ENCODE measurements at regions not wholly inside any gene's neighbourhood (a gene's known extent, or its start where the extent isn't known, plus 50 kb on each side); places are given as distances from the start of the nearest gene placed in this dataset.

DNA sequence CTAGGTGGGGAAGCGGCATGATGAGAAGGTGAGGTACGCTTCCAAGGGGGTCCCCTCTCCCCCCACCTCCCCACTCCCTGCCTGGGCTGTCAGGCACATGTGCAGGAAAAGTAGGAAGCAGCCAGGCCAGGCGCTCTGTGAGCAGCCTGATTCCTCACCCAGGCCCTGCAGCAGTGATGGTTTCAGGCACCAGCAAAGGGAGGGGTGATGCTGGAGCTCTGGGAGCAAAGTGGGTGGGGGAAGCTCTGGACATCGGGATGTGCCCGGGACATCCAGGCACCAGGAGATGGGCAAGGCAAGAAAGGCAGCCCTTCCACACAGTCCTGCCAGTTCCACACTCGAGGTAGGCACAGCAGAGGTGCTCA lies 106.1 kb downstream of the CRYAA start:
- no peak for DNase-seq (ENCODE audit: low read depth, low spot score)

DNA sequence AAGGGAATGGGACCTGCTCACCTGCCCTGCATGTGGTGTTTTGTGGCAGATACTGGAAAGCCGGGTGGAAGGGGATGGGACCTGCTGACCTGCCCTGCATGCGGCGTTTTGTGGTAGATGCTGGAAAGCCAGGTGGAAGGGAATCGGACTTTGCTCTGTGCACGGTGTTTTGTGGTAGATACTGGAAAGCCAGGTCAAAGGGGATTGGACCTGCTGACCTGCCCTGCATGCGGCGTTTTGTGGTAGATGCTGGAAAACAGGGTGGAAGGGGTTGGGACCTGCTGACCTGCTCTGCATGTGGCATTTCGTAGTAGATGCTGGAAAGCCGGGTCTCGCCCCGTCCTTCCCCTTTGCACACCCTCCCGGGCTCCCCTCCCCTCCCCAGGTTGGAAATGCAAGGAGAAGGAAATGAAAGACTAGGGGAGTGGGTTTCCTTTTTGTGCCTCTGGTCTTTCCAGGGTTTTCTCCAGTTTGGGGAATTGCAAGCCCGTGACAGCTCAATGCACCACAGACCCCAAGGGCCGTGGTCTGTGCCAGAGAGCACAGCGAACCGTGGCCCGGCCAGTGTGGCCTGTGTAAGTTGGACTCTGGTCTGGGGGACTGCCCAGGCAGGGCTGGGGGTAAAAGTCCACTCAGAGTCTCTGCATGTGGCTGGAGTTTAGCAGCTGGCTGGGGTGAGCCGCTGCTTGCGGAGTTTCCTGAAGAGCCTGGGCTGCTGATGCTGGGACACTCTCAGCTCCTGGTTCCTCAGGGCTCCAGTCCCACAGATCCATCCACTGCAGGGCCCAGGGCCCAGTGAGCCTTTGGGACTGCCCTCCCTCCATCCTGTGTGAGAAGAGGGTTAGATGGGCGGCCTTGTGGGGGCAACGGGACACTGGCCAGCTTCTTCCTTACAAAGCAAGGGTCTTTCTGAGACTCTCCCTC lies 105.5 kb downstream of the CRYAA start:
- DNase-seq (ENCODE audit: low read depth, low spot score) = no peak

DNA sequence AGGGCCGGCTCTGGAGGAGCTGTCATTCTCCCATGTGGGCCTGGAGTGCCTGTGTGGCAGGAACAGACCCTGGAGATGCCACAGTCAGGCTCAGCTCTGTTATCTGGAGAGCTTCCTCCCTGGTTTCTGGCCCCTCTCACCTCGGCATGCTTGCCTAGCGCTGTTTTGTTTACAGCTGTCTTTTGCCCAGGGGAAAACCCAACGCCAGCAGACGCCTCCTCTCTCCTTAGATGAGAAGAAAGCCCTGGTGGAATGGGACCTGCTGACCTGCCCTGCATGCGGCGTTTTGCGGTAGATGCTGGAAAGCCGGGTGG lies 104.9 kb downstream of the CRYAA start:
- DNase-seq (ENCODE audit: low read depth, low spot score) = no peak

DNA sequence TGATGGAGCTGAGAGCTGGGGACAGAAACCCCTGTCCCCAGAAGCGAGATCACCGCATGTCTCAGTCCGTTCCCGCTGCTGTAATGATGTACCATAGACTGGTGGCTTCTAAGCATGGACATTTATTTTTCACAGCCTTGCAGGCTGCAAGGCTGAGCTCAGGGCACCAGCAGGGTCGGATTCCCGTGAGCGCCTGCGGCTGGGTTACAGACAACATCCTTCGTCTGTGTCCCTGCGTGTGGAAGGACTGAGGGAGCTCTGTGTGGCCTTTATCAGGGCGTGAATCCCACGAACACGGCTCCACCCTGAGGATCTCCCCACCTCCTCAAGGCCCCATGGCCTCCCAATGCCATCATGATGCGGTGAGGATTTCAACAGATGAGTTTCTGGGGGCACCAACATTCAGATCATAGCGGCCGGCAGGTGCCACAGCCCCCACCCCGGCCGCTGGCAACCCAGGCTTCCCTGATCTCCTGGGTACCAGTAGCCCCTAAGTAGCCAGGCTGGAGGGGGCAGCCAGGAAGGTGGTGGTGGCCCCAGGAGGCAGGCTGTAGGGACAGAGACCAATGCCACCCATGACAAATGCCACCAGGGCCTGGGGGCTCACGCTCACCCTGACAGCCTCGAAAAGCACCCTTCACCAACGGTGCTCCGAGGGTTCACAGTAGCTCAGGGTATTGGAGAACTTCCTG lies 104.4 kb downstream of the CRYAA start:
- no peak for DNase-seq (ENCODE audit: low read depth, low spot score)

DNA sequence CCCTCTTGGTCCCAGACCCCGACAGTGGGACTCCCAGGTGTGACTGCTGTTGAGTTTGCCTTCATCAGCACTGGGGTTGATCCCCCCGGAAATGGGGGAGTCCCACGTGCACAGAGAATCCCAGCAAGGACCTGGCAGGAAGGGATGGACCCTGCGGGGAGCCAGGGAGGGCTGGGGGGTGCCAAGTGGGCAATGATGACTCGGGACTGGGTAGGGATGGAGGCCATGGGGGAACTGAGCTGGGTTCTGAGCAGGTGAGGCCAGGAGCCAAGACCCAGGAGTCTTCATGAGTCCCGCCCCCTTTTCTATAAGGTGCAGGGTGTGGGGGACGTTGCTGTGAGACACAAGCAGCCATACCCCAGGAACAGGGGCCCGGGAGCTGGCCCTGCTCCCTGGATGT lies 103.8 kb downstream of the CRYAA start:
- DNase-seq (ENCODE audit: low read depth, low spot score) = no peak

DNA sequence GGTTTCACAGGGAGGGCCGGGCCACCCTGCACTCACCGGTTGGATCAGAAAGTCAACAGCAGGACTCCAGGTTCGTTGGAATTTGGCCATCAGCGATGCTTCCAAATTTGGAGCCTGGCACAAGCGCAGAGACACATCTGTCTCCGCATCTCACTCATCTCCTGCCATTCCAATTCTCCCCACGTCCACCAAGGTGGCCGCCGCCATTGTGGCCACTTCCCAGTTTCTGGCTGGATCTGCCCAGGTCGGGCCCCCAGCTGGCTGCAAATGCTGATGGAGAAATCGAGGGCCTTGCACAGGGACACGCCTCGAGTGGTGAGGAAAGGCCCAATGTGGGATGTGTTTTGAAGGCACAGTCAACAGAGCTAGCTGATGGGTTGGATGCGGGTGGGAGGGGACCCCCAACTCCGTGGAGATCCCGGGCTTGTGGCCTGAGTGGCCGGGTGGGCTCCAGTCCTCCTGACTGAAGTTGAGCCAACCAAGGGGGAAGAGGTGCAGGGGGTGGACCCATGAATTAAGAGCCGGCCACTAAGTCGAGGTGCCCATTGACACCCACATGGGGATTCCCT lies 102.7 kb downstream of the CRYAA start:
- DNase-seq (ENCODE audit: low read depth, low spot score) = no peak

DNA sequence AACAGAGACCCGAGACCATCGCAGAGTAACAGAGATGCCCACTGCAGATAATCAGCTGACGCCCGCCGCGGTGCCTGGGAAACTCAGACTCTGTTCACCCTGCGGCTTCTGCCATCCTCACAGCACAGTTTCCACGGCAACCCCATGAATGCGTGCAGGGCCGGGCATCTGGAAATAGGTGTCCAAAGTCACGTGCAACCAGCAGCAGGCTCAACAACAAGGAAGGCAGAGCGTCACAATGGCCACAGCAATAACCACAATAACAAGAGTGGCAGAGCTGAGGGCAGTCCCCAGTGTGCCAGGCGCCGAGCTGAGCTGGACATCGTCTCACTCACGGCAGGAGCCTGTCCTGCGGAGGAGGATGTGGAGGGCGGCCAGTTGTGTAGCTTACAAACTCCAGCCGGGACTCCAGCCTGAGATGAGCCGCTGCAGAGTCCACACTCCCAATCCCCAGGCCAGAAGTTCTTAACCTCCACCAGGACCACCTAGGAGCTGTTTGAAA lies 102.0 kb downstream of the CRYAA start:
- DNase-seq (ENCODE audit: low read depth, low spot score) = no peak

DNA sequence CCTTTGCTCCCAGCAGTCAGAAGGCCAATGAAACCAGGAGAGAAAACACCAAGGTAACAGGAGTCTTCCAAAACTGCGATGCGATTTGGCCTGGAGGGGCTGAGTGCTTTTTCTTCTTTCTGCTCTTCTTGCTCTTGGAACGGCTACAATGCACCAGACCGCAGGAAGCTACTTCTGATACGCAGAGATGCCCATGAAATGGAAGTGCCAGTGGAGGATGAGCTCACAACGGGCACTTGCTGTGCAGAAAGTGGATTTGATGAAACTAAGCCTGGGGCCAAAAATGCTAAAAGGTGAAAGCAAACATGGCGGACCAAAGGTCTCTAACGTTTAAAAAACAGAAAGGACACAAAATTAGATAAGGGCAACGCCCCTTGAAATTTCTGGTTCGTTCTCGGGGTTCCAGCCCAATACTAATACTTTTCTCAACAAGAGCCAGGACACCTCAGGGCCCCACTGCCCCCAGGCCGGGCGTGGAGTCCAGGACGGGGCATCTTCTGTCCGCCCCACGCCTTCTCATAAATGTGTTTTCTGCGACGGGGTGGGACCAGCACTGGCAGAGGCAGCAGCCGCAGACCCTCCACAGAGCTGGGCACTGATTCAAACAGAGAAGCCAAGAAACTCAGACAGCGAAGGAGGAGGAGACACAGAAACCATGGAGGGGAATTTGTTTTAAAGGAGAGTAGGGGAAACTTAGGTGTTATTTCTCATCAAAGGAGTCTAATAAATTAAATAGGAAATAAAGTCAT lies 101.3 kb downstream of the CRYAA start:
- no peak for DNase-seq (ENCODE audit: low read depth, low spot score)

DNA sequence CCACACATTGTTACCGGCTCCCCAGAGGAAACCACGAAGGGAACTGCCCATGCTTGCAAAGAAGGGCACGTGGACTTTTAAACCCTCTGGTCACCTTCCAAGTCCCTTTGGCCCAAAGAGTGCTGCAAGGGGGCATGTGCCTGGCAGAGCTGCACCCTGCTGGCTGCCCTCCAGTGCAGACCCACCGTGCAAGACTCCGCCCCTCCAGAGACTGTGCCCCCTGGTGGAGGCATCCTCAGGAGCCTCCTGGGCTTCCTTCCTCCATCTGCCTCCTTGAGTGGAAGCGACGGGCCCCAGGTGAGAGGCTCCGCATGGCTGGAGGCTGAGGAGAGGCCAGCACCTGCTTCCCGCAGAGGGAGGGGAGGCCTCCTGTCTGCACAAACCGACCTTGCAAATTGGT lies 100.6 kb downstream of the CRYAA start:
- DNase-seq (ENCODE audit: low read depth, low spot score) = no peak

DNA sequence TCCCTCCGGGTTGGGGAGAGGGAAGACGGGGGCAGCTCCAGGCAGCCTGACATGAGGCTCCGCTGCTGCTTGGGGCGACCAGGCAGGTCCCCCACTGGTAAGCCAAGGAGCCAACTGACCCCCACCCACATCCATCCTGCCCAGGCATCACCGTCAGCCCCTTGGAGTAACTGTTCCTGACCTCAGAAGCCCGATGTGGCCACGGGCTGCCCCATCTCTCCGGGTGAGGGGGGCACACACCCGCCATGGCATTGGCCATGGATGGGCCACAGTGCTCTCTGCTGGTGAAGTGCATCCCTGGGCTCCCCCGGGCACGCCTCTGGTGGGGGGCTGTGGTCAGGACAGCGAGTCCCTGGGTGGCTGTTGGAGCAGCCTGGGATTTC lies 100.0 kb downstream of the CRYAA start:
- no peak for DNase-seq (ENCODE audit: low read depth, low spot score)

DNA sequence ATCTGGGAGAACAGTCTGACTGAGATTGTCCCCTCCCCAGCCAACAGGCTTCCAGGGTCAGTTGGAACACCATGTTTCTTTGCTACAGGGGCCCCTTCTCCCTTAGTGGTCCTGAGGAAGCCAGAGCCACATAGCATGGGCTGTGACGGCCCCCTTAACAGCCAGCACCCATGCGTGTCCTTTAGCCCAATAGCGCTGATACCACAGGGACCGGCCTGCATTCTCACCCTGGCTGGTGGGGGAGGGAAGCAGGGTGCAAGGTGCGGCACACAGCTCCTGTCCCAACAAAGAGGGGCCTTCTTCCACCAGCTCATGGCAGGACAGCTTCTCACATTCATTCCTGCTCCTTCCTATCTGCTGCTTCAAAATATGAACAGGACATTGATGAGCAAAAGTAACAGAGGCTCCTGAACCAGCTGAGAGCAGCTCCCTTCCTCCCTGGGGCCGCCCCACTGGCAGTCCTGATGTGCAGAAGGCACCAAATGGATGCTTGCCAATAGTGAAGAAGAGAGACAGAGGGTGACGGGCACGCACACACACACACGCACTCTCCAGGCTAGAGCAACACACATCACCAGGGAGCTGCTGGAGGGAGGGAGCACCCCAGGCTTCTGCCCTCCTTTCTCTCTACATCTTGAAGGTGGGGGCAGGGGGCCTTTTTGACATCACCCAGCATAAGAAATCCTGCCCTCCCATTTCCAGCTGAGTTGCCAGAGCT lies 99.4 kb downstream of the CRYAA start:
- no peak for DNase-seq (ENCODE audit: low read depth, low spot score)

DNA sequence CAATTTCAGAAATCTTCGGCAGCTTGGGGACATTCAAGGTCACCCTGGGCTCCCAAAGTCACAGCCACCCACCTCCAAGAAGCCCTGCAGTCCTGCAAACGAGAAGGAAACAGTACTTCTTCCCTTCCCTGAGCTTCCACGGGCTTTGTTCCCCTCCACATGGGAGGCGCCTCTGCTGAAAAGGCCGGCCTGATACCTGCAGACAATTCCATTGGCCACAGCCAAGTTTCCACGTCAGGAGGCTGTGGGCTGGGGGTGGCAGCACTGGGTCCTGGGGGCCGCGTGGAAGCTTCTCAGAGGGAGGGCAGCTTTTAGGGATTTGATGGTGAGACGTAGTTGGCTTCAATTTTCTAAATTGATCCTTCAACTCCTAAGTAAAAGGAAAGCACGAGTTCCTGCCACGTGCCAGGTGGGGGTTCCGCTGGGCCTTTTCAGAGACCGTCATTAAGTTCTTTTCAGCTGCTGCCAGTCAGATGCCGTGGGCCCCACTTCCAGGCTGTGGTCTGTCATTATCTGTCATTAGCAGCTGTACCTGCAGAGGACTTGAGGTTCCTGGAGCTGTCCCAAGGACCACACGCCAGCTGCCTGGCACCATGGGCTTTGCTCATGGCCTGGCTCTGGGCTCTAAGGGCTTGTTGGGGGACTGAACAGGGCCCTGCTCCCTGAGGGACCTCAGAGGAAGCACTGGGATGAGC lies 98.7 kb downstream of the CRYAA start:
- DNase-seq (ENCODE audit: low read depth, low spot score) = no peak

DNA sequence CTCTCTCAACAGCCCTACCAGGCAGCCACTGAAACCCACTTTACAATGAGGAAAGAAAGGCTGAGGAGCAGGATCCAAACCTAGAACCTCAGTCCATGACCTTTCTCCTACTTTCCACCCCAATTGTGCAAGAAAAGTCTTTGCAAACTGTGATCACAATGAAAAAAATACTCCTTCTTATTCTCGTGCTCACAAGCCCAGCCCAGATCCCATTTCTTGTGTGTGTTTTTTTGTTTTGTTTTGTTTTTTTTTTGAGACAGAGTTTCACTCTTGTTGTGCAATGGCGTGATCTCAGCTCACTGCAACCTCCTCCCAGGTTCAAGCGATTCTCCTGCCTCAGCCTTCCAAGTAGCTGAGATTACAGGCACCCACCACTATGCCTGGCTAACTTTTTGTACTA lies 97.7 kb downstream of the CRYAA start:
- DNase-seq (ENCODE audit: low read depth, low spot score) = no peak

DNA sequence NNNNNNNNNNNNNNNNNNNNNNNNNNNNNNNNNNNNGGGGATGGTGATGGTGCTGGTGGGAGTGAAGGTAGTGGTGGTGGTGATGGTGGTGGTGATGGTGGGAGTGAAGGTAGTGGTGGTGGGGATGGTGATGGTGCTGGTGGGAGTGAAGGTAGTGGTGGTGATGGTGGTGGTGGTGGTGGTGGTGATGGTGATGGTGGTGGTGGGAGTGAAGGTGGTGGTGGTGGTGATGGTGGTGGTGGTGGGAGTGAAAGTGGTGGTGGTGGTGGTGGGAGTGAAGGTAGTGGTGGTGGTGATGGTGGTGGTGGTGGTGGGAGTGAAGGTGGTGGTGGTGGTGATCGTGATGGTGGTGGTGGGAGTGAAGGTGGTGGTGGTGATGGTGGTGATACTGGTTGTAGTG lies 93.6 kb downstream of the CRYAA start:
- DNase-seq (ENCODE audit: low read depth, low spot score) = no peak
